ENCODE measurements at regions not wholly inside any gene's neighbourhood (a gene's known extent, or its start where the extent isn't known, plus 50 kb on each side); places are given as distances from the start of the nearest gene placed in this dataset.
"Not testable (repeated sequence)": the region's sequence is repeated elsewhere in the genome, so short reads cannot be mapped to it uniquely, and the experiment has no call there.

DNA sequence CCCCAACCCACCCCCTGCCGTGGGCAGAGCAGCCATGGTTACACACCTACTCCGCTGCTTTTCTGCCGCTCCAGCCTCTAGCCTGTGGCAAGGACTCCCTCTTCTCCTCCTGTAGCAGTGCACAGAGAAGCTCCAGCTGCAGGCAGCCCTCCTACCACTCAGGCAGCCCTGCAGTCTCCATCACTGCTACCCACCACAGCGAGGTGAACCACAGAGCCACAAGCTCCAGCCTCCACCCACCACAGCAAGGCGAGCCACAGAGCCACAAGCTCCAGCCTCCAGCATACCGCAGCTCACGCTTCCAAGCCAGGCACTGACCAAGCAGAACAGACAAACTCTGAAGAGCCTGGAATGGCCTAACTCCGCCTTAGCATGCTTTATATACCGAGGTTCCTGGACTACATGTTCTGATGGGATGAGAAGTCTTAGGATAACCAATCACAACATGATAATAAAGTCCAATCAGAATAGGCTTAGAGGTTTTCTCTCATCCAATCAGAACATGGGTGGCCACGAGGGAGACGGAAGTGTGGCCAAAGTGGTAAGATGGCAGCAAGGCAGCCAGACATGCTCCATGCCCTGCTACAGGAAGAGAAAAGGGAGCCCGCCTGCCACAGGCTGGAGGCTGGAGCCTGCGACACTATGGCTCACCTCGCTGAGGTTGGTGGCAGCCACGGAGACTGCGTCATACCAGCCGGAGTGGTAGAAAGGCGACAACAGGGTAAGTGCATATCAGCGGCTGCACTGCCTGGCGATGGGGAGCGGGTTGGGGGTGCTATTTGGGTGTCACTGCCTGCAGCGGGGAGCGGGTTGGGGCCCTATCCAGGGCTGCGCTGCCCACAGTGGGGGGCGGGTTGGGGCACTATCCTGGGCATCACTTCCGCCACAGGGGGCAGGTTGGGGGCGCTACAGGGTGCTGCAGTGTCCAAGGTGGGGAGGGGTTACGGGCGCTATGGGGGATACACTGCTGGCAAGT is 75.8 kb upstream of the PCAT7 start:
- DNase-seq, result no peak

DNA sequence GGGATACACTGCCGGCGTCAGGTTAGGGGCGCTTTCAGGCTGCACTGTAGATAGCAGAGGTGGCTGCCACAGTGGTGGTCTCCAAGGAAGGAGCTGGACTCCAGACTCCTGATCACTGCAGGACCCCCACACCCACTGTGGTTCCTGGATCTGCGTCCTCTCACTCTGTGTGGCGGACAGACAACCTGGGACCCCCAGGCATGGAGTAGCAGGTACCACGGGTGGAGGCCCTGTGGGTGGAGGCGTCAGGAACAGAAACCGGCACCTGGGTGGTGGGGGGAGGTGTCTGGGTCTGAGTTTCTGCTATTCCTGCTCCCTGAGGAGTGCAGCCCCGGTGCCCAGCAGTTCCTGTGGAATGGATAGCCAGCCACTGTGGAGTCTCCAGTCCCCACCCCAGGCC is 75.1 kb upstream of the PCAT7 start:
- DNase-seq, result no peak

DNA sequence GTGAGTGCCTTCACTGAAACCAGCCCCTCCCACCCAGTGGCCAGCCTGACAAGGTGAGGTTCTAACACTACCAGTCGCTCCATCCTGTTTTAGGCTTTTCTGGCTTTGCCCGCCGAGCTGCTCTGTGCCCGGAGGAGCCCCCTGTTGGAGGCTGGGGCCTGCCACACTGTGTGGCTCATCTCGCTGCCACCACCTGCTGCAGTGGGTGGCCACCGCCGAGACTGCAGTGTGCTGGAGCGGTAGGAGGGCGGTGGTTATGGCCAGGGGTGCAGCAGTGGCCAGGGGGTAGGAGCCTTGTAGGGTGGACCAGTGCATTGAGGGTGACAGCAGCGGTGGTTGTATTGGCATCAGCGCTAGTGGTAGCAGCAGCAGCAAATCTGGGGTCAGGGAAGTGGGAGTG is 74.7 kb upstream of the PCAT7 start:
- no peak for DNase-seq

DNA sequence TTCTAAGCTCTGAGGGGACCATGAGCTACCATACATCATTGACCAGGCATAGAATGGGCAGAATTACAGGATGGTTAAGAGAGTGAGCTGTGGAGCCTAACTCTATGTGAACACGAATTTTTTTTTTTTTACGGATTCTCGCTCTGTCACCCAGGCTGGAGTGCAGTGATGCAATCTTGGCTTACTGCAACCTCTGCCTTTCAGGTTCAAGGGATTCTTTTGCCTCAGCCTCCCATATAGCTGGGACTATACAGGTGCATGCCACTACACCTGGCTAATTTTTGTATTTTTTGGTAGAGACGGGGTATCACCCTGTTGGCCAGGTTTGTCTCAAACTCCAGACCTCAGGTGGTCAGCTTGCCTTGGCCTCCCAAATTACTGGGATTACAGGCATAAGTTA is 72.8 kb upstream of the PCAT7 start:
- DNase-seq, result no peak

DNA sequence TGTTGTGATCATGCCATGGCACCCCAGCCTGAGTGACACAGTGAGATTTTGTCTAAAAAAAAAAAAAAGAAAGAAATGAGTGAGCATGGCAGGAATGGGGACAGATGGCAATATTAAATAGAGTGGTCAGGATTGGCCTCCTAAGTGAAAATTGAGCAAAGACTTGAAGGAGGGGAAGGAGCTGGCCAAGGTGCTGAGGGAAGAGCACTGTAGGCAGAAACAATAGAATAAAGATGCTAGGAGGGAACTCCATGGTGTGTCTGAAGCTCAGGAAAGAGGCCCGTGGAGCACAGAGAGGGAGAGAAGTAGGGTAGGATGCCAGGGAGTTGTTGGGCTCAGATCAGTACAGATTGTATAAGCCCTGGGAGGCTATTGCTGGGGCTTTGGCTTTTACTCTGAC is 64.4 kb upstream of the PCAT7 start:
- DNase-seq, result peak; percentile 11

DNA sequence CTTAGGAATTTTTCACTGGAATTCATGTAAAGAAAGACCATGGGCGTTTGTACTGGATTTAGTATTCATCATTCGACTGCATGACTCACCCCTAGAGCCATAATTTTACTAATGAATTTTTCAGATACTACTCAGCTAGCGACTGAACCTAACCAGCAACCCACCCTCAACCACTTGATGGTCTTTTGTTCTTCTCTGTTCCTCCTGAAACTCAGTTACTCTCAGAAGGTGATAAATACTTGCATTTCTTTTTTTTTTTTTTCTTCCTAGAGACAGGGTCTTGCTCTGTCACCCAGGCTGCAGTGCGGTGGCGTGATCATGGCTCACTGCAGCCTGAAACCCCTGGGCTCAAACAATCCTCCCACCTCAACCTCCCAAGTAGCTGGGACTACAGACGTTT is 62.8 kb upstream of the PCAT7 start:
- not testable (repeated sequence) for DNase-seq

DNA sequence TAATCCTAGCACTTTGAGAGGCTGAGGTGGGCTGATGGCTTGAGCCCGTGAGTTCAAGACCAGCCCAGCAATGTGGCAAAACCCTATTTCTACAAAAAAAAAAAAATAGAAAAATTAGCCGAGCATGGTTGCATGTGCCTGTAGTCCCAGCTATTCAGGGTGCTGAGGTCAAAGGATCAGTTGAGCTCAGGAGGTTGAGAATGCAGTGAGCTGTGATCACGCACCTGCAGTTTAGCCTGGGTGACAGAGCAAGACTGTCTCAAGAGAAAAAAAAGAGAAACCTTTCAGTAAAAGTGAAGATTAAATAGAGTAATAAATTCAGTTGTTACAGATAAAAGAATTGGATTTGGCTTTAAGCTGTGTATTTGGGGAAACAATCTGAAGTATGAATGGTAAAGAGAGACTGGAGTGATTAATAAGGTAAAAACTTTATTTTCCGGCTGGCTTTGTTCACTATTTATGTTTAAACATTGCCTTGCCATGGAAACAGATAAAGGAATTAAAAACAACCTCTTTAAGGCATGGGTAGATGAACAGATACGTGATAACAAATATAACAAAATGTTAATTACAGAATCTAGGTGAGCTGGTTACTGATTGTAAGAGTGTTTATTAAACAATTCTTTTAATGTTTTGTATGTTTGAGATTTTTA is 56.0 kb upstream of the PCAT7 start:
- no peak for DNase-seq

DNA sequence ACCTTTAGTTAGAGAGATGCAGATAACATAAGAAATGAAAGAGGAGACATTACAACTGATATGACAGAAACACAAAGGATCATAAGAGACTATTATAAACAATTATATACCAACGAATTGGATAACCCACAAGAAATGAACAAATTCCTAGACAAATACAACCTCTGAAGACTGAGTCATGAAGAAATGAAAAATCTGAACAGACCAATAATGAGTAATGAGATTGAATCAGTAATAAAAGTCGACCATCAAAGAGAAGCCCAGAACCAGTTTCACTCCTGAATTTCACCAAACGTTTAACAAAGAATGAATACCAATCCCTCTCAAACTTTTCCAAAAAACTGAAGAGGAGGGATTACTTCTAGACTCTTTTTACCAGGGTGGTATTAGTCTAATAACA is 50.5 kb upstream of the PCAT7 start:
- DNase-seq, result no peak
